Mesothelial cell of epicardium (in vitro differentiated cells): ENCODE measurements at regions not wholly inside any gene's neighbourhood (a gene's known extent, or its start where the extent isn't known, plus 50 kb on each side); places are given as distances from the start of the nearest gene placed in this dataset.
A peak's percentile ranks its signal among the peaks of the same experiment; 100 is the strongest.

Source experiments
- DNase-seq, 2 experiments: peaks; one replicate each; pipeline ENCODE4 v3.0.0; 2021; ENCODE audit warnings: low spot score in 2 of 2; ENCODE audit not compliant: unreplicated experiment in 2 of 2
- H3K27ac Mint-ChIP-seq: 2 replicates; pipeline ENCODE4 v1.8.0; 2021; ENCODE audit warnings: mixed read lengths
- H3K27me3 Mint-ChIP-seq: 2 replicates; pipeline ENCODE4 v1.8.0; 2021; ENCODE audit warnings: low read depth, mixed read lengths
- H3K36me3 Mint-ChIP-seq: 2 replicates; pipeline ENCODE4 v1.8.0; 2021; ENCODE audit warnings: mixed read lengths
- H3K4me1 Mint-ChIP-seq: 2 replicates; pipeline ENCODE4 v1.8.0; 2021; ENCODE audit warnings: mixed read lengths
- H3K4me3 Mint-ChIP-seq: 2 replicates; pipeline ENCODE4 v1.8.0; 2021; ENCODE audit warnings: mild to moderate bottlenecking, moderate library complexity, mixed read lengths
- H3K9me3 Mint-ChIP-seq: 2 replicates; pipeline ENCODE4 v1.8.0; 2021; ENCODE audit warnings: mixed read lengths
- TF ChIP-seq, protein P1 (sequence below): fragments of 200-600 bp; sonication (generic); IDR thresholded peaks from one replicate; pipeline ENCODE4 v1.5.0; 2021; ENCODE audit warnings: antibody characterized with exemption; ENCODE audit not compliant: unreplicated experiment

DNA sequence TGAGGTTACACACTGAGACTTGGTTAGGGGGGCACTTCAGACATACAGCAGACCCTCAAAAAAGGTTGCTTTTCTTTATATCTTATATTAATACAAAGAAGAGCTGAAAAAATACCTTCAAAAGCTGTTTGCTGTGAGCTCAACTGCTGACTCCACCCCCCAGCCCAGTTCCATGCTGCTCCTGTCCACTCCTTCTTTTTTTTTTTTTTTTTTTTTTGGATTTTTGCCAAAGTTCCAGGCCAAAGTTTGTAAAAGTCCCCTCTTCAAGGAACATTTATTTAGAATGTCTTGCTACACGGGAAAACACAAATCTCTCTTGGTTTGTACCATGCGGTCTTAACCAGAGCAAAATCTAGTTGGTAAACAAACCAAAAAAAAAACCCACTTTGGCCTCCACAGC is 85.3 kb upstream of the AKAP12 start:
- H3K9me3 Mint-ChIP-seq, result no peaks in the 10 kb centered on the region
- TF ChIP-seq, protein P1, sequence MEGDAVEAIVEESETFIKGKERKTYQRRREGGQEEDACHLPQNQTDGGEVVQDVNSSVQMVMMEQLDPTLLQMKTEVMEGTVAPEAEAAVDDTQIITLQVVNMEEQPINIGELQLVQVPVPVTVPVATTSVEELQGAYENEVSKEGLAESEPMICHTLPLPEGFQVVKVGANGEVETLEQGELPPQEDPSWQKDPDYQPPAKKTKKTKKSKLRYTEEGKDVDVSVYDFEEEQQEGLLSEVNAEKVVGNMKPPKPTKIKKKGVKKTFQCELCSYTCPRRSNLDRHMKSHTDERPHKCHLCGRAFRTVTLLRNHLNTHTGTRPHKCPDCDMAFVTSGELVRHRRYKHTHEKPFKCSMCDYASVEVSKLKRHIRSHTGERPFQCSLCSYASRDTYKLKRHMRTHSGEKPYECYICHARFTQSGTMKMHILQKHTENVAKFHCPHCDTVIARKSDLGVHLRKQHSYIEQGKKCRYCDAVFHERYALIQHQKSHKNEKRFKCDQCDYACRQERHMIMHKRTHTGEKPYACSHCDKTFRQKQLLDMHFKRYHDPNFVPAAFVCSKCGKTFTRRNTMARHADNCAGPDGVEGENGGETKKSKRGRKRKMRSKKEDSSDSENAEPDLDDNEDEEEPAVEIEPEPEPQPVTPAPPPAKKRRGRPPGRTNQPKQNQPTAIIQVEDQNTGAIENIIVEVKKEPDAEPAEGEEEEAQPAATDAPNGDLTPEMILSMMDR, result no peak
- peaks cover 18% of the 10 kb centered on the region for H3K4me1 Mint-ChIP-seq
- no peak for DNase-seq
- H3K4me3 Mint-ChIP-seq, result no peak overlapping the region
- H3K27me3 Mint-ChIP-seq, result no peaks in the 10 kb centered on the region
- H3K27ac Mint-ChIP-seq, result peak overlapping the region; percentile 84
- no peaks in the 10 kb centered on the region for H3K36me3 Mint-ChIP-seq

- Mint-ChIP-seq H3K4me3 (no peak overlapping the region), H3K27me3 (no peaks in the 10 kb centered on the region), H3K4me1 (peaks cover 15% of the 10 kb centered on the region), H3K36me3 (no peaks in the 10 kb centered on the region), H3K9me3 (no peaks in the 10 kb centered on the region), H3K27ac (peak overlapping the region; percentile 17)
- DNase-seq, result no peak
- TF ChIP-seq, protein P1, result no peak
Observed at GRCh38 chr6:151155095-151155494, 84.7 kb upstream of the AKAP12 start.

- TF ChIP-seq, protein P1, result no peak
- no peak overlapping the region for H3K4me3 Mint-ChIP-seq
- peaks cover 13% of the 10 kb centered on the region for H3K4me1 Mint-ChIP-seq
- DNase-seq, result no peak
- no peaks in the 10 kb centered on the region for H3K36me3 Mint-ChIP-seq
- no peaks in the 10 kb centered on the region for H3K27me3 Mint-ChIP-seq
- peak overlapping the region; percentile 88 for H3K27ac Mint-ChIP-seq
- no peaks in the 10 kb centered on the region for H3K9me3 Mint-ChIP-seq
Observed at GRCh38 chr6:151160929-151161757, 78.6 kb upstream of the AKAP12 start.

GRCh38 chr6:151164383-151164782 is 75.4 kb upstream of the AKAP12 start:
- Mint-ChIP-seq H3K27me3 (no peaks in the 10 kb centered on the region), H3K9me3 (peaks cover 15% of the 10 kb centered on the region), H3K27ac (no peak overlapping the region), H3K4me1 (peaks cover 21% of the 10 kb centered on the region), H3K4me3 (no peak overlapping the region), H3K36me3 (no peaks in the 10 kb centered on the region)
- no peak for DNase-seq
- TF ChIP-seq, protein P1, result no peak

- no peaks in the 10 kb centered on the region for H3K36me3 Mint-ChIP-seq
- no peak for DNase-seq
- H3K27ac Mint-ChIP-seq, result no peak overlapping the region
- no peaks in the 10 kb centered on the region for H3K27me3 Mint-ChIP-seq
- H3K4me3 Mint-ChIP-seq, result no peak overlapping the region
- TF ChIP-seq, protein P1, result no peak
- peaks cover 17% of the 10 kb centered on the region for H3K9me3 Mint-ChIP-seq
- peaks cover 14% of the 10 kb centered on the region for H3K4me1 Mint-ChIP-seq
Observed at GRCh38 chr6:151166180-151166579, 73.6 kb upstream of the AKAP12 start.
